ENCODE measurements at regions not wholly inside any gene's neighbourhood (a gene's known extent, or its start where the extent isn't known, plus 50 kb on each side); places are given as distances from the start of the nearest gene placed in this dataset.

- no peak for DNase-seq (ENCODE audit: low read depth in 3 of 3)
Measured at GRCh38 chr2:236949089-236949905, 136.4 kb upstream of the COPS8 start.

- no peak for DNase-seq (ENCODE audit: low read depth in 3 of 3)
Measured at GRCh38 chr2:236951830-236952475, 133.7 kb upstream of the COPS8 start.

GRCh38 chr2:236954641-236955040, 131.0 kb upstream of the COPS8 start:
- no peak for DNase-seq (ENCODE audit: low read depth in 3 of 3)

GRCh38 chr2:236955521-236956030, 130.1 kb upstream of the COPS8 start:
- no peak for DNase-seq (ENCODE audit: low read depth in 3 of 3)

- no peak for DNase-seq (ENCODE audit: low read depth in 3 of 3)
Measured at GRCh38 chr2:236956031-236956618, 129.6 kb upstream of the COPS8 start.

- no peak for DNase-seq (ENCODE audit: low read depth in 3 of 3)
Measured at GRCh38 chr2:236956641-236957040, 129.0 kb upstream of the COPS8 start.

GRCh38 chr2:236959036-236959435, 126.7 kb upstream of the COPS8 start:
- no peak for DNase-seq (ENCODE audit: low read depth in 3 of 3)

- no peak for DNase-seq (ENCODE audit: low read depth in 3 of 3)
Measured at GRCh38 chr2:236959876-236960275, 125.8 kb upstream of the COPS8 start.

GRCh38 chr2:236960531-236960930, 125.2 kb upstream of the COPS8 start:
- DNase-seq (ENCODE audit: low read depth in 3 of 3): no peak

GRCh38 chr2:236962816-236963215, 122.9 kb upstream of the COPS8 start:
- no peak for DNase-seq (ENCODE audit: low read depth in 3 of 3)

- DNase-seq (ENCODE audit: low read depth in 3 of 3): no peak
Measured at GRCh38 chr2:236963631-236964182, 122.0 kb upstream of the COPS8 start.

- no peak for DNase-seq (ENCODE audit: low read depth in 3 of 3)
Measured at GRCh38 chr2:236964291-236964690, 121.4 kb upstream of the COPS8 start.

GRCh38 chr2:236965021-236965840, 120.5 kb upstream of the COPS8 start:
- DNase-seq (ENCODE audit: low read depth in 3 of 3): no peak

- no peak for DNase-seq (ENCODE audit: low read depth in 3 of 3)
Measured at GRCh38 chr2:236965841-236966096, 119.9 kb upstream of the COPS8 start.

- no peak for DNase-seq (ENCODE audit: low read depth in 3 of 3)
Measured at GRCh38 chr2:236967499-236967783, 118.2 kb upstream of the COPS8 start.

- DNase-seq (ENCODE audit: low read depth in 3 of 3): no peak
Measured at GRCh38 chr2:236968101-236968879, 117.4 kb upstream of the COPS8 start.

GRCh38 chr2:236968880-236969534, 116.7 kb upstream of the COPS8 start:
- DNase-seq (ENCODE audit: low read depth in 3 of 3): no peak

- DNase-seq (ENCODE audit: low read depth in 3 of 3): no peak
Measured at GRCh38 chr2:236969767-236970655, 115.7 kb upstream of the COPS8 start.

GRCh38 chr2:236970656-236971010, 115.1 kb upstream of the COPS8 start:
- no peak for DNase-seq (ENCODE audit: low read depth in 3 of 3)

Data from stimulated activated CD4-positive, alpha-beta T cell treated with anti-CD3 and anti-CD28 coated beads, TNF-alpha, amount 100 ng/mL, for 4 hours (primary cell).